Effector memory CD4-positive, alpha-beta T cell (primary cell): ENCODE measurements at regions not wholly inside any gene's neighbourhood (a gene's known extent, or its start where the extent isn't known, plus 50 kb on each side); places are given as distances from the start of the nearest gene placed in this dataset.
"Not testable (repeated sequence)": the region's sequence is repeated elsewhere in the genome, so short reads cannot be mapped to it uniquely, and the experiment has no call there.

Experiments used
- DNase-seq, 3 donors: peaks; one replicate each; pipeline ENCODE4 v3.0.0-alpha.2; 2020
- H3K27ac ChIP-seq: 2 replicates; pipeline ENCODE4 v1.7.0; 2013; ENCODE audit warnings: mild to moderate bottlenecking, low read length, moderate library complexity; ENCODE audit not compliant: insufficient read depth, poor library complexity, severe bottlenecking
- H3K27me3 ChIP-seq: replicated peaks from 2 replicates; pipeline ENCODE4 v1.7.0; 2013; ENCODE audit warnings: mild to moderate bottlenecking, low read length; ENCODE audit not compliant: insufficient read depth, control insufficient read depth, poor library complexity, severe bottlenecking
- H3K36me3 ChIP-seq: 2 replicates; pipeline ENCODE4 v1.7.0; 2013; ENCODE audit warnings: mild to moderate bottlenecking, low read length, moderate library complexity; ENCODE audit not compliant: control insufficient read depth, insufficient read depth
- H3K4me1 ChIP-seq: 2 replicates; pipeline ENCODE4 v1.7.0; 2013; ENCODE audit warnings: low read length, mild to moderate bottlenecking; ENCODE audit not compliant: control insufficient read depth, insufficient read depth, poor library complexity, severe bottlenecking
- H3K4me3 ChIP-seq: 2 replicates; pipeline ENCODE4 v1.7.0; 2013; ENCODE audit warnings: low read length, low read depth, mild to moderate bottlenecking; ENCODE audit not compliant: insufficient read depth, poor library complexity, severe bottlenecking
- H3K9me3 ChIP-seq: 2 replicates; pipeline ENCODE4 v1.7.0; 2013; ENCODE audit warnings: mild to moderate bottlenecking, low read length, moderate library complexity; ENCODE audit not compliant: control insufficient read depth

DNA sequence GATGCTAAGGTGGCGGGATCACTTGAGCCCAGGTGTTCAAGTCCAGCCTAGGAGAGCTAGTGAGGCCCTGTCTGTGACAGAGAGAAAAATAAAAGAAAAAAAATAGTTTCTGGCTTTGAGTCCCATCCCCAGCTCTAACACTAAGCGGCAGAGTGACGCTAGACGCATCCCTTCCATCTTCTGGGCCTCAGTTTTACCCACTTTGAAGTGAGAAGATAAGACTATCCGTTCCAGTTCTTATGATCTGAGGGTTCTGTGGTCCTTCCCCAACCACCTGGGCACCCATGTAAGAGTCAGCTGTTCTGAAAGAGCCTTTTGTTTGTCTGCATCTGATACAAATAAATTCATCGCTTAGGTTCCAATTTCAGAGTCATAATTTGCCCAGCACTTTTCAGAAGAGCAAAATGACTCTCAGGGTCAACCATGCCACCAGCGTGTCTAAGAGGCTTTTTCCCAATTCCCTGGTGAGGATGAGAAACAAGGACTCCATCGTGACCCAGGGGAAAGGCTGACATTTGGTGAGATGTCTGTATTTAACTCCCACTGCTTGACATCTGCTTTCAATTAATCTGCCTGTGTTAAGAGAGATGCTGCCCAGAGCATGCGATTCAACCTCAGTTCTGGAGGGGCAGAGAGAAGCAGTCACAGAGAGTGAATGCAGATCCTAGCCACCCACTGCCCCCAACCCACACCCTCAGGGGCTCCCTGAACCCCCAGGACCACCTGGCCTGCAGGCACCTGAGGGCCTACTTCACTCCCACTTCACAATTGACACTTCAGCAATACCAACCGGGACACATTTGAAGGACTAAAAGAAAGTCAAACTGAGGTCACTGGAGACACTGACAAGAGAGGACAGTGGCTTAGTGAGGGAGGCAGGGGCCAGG, 131.6 kb upstream of the TOP1 start:
- no peaks in the 10 kb centered on the region for H3K4me1 ChIP-seq
- no peak overlapping the region for H3K27ac ChIP-seq
- no peak for DNase-seq
- H3K9me3 ChIP-seq, result no peaks in the 10 kb centered on the region
- H3K36me3 ChIP-seq, result no peaks in the 10 kb centered on the region
- no peak overlapping the region for H3K4me3 ChIP-seq
- H3K27me3 ChIP-seq, result peaks cover 4% of the 10 kb centered on the region

DNA sequence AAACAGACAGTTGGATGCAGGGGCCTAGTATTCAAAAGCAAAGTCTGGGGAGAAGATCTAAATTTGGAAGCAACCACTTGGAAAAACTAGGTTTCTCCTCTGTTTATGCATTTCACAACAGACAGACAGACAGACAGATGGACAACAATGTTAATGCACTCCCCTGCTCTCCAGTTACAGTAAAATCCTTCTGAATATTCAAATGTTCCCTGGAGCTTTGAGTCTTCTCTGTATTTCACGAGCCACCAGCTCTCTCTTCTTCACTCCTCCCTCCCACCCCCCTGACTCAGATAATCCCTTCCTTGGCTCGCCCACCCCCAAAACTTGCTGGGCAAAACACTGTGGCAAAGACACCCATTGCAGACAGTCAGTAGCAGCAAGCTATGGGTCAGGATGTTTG, 129.3 kb upstream of the TOP1 start:
- Histone ChIP-seq H3K27ac (no peak overlapping the region), H3K9me3 (no peaks in the 10 kb centered on the region), H3K27me3 (peaks cover 4% of the 10 kb centered on the region), H3K4me3 (no peak overlapping the region), H3K36me3 (no peaks in the 10 kb centered on the region), H3K4me1 (no peaks in the 10 kb centered on the region)
- no peak for DNase-seq

DNA sequence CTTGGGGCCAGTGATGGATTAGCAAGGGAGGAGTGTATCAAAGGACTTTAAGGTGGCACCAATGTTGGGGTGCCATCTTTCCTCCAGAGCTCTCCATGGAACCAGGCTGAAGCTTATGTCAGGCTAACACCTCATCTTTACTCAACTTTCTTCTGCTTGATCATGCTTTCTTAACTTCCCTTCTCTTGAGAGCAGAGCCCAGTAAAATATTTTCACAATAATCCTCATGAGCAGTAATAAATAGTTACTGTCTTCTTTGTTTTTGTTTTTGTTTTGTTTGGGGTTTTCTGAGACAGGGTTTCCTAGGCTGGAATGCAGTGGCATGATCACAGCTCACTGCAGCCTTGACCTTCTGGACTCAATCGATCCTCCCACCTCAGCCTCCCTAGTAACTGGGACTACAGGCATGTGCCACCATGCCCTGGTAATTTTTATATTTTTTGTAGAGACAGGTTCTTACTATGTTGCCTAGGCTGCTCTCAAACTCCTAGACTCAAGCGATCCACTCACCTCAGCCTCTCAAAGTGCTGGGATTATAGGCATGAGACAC, 127.9 kb upstream of the TOP1 start:
- peaks cover 4% of the 10 kb centered on the region for H3K27me3 ChIP-seq
- H3K4me3 ChIP-seq, result no peak overlapping the region
- no peaks in the 10 kb centered on the region for H3K9me3 ChIP-seq
- no peaks in the 10 kb centered on the region for H3K4me1 ChIP-seq
- H3K27ac ChIP-seq, result no peak overlapping the region
- H3K36me3 ChIP-seq, result no peaks in the 10 kb centered on the region
- no peak for DNase-seq

DNA sequence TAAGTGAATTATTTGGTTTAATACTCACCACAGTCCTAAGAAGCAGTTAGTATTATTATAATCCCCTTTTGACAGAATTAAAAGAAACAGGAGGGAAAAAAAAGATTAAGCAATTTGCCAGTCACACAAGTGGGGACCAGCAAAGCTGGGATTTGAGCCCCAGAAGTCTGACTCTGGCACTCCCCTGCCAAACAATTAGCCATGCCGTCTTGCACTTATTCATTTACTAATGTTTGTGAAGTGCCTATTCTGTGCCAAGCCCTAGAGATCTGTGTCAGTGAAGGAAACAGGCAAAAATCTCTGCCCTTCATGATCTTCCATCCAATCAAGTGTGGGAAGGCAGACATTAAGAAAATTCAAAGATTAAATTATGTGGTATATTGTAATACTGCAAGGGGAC, 126.0 kb upstream of the TOP1 start:
- H3K27me3 ChIP-seq, result no peaks in the 10 kb centered on the region
- no peaks in the 10 kb centered on the region for H3K36me3 ChIP-seq
- no peak overlapping the region for H3K27ac ChIP-seq
- no peak overlapping the region for H3K4me3 ChIP-seq
- DNase-seq, result no peak
- H3K9me3 ChIP-seq, result no peaks in the 10 kb centered on the region
- H3K4me1 ChIP-seq, result no peaks in the 10 kb centered on the region

DNA sequence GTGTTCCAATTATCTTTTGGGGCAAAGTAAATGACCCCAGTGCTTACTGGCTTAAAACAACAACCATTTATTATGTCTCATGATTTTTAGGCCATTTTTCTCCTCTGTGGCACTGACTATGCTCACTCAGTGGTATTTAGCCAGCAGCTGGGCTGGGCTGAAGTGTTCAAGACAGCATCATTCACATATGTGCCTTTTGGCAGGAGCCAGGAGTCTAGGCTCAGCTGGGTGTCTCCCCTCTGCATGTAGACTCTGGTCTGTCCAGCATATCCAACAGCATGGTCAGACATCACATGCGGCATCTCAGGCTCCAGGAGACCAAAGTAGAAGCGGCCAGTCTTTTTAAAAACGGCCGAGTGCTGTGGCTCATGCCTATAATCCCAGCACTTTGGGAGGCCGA, 120.3 kb upstream of the TOP1 start:
- Histone ChIP-seq H3K27me3 (no peaks in the 10 kb centered on the region), H3K9me3 (no peaks in the 10 kb centered on the region), H3K27ac (no peak overlapping the region), H3K36me3 (no peaks in the 10 kb centered on the region), H3K4me1 (no peaks in the 10 kb centered on the region), H3K4me3 (no peak overlapping the region)
- DNase-seq, result no peak

DNA sequence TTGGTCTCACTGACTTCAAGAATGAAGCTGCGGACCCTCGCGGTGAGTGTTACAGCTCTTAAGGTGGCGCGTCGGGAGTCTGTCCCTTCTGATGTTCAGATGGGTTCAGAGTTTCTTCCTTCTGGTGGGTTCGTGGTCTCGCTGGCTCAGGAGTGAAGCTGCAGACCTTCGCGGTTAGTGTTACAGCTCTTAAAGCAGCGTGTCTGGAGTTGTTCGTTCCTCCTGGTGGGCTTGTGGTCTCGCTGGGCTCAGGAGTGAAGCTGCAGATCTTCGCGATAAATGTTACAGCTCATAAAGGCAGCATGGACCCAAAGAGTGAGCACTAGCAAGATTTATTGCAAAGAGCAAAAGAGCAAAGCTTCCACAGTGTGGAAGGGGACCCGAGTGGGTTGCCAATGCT, 119.1 kb upstream of the TOP1 start:
- H3K9me3 ChIP-seq, H3K4me1 ChIP-seq, H3K36me3 ChIP-seq, H3K4me3 ChIP-seq, DNase-seq, H3K27ac ChIP-seq, H3K27me3 ChIP-seq: not testable (repeated sequence)

DNA sequence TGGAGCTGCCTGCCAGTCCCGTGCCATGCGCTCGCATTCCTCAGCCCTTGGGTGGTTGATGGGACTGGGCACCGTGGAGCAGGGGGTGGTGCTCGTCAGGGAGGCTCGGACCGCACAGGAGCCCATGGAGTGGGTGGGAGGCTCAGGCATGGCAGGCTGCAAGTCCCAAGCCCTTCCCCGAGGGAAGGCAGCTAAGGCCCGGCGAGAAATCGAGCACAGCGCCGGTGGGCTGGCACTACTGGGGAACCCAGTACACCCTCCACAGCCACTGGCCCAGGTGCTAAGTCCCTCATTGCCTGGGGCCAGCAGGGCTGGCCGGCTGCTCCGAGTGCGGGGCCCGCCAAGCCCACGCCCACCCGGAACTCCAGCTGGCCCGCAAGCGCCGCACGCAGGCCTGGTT, 118.2 kb upstream of the TOP1 start:
- H3K27ac ChIP-seq, DNase-seq, H3K9me3 ChIP-seq, H3K4me1 ChIP-seq, H3K27me3 ChIP-seq, H3K36me3 ChIP-seq, H3K4me3 ChIP-seq: not testable (repeated sequence)

DNA sequence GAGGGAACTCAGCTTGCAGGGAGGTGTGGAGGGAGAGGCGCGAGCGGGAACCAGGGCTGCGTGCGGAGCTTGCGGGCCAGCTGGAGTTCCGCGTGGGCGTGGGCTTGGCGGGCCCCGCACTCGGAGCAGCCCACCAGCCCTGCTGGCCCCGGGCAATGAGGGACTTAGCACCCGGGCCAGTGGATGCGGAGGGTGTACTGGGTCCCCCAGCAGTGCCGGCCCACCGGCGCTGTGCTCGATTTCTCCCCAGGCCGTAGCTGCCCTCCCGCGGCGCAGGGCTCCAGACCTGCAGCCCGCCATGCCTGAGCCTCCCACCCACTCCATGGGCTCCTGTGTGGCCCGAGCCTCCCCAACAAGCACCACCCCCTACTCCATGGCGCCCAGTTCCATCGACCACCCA, 117.5 kb upstream of the TOP1 start:
- not testable (repeated sequence) for H3K4me1 ChIP-seq, H3K27ac ChIP-seq, H3K36me3 ChIP-seq, H3K9me3 ChIP-seq, DNase-seq, H3K27me3 ChIP-seq, H3K4me3 ChIP-seq

DNA sequence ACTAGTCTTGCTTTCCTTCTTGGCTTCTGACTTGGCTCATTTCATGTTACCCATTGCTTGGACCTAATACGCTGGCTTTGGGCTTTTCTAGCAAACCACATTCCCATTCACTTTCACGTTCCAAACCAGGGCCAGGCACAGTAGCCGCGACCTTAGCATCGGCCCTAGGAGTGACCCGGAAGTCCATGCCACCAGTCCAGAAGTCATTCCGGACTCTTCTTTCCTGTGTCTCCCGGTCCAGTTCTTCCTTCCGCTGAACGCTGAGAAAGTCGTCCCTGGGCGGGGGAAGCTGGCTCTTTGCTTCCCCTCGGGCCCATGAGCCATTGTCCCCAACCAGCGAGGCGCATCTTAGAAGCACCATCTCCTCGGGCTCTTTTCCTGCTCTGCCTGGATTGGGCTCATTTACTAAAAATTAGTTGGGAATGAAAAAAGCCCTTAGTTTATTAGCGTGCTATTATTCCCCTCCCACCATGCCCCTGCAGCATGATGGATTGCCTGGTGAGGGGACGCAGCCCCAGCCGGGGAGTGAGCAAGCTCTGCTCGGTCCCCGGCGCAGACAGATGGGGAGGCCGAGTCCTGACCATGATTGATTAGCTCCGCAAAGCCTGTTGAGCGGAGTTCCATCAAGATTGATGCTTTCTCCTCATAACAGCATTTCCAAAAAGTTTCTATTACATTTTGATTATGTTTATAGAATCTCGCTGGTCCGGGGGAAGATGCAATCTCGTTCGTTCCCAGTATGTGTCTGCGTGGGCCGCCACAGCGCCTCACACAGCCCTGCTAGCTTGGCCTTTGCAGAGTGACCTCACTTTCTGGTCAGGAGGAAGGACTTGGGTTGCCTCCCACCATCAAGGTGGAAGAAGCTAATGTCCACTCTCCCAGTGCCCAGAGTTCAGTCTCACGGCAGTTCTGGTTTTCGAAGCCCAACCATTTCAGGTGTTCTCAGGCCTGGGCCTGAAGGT, 115.1 kb upstream of the TOP1 start:
- no peak overlapping the region for H3K27ac ChIP-seq
- no peaks in the 10 kb centered on the region for H3K36me3 ChIP-seq
- no peaks in the 10 kb centered on the region for H3K4me1 ChIP-seq
- no peaks in the 10 kb centered on the region for H3K9me3 ChIP-seq
- no peaks in the 10 kb centered on the region for H3K27me3 ChIP-seq
- DNase-seq, result no peak
- H3K4me3 ChIP-seq, result no peak overlapping the region

DNA sequence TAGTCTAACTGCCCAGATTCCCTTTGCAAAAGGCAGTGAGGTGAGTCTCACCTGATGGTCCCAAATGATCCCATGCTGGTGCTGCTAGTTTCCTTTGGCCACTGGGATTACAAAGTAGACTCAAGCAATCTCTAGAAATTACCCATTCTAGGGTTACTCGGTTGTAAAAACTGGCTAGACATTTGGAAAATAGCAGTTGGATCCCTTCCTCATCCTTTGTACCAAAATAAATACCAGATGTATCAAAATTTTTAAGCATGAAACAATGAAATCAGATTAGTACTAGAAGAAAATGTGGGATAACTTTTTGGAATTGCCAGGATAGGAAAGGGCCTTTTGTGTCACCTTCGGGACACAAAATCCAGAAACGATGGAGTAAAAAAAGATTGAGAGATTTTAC, 112.9 kb upstream of the TOP1 start:
- Histone ChIP-seq H3K4me3 (no peak overlapping the region), H3K4me1 (no peaks in the 10 kb centered on the region), H3K36me3 (no peaks in the 10 kb centered on the region), H3K9me3 (no peaks in the 10 kb centered on the region), H3K27me3 (no peaks in the 10 kb centered on the region), H3K27ac (no peak overlapping the region)
- no peak for DNase-seq
